Smooth muscle cell (in vitro differentiated cells): ENCODE measurements at regions not wholly inside any gene's neighbourhood (a gene's known extent, or its start where the extent isn't known, plus 50 kb on each side); places are given as distances from the start of the nearest gene placed in this dataset.

Source experiments
- DNase-seq: peaks from one replicate; lab custom pipeline; 2025; ENCODE audit not compliant: unreplicated experiment; lab: John Stamatoyannopoulos, UW
- H2AFZ ChIP-seq: fragments of 200-600 bp; sonication (generic); 2 replicates; pipeline ENCODE4 v1.6.0; 2016; ENCODE audit warnings: antibody characterized with exemption, low read depth, mild to moderate bottlenecking
- H3F3A ChIP-seq: fragments of 200-600 bp; sonication (generic); 2 replicates; pipeline ENCODE4 v1.6.0; 2017; ENCODE audit warnings: antibody characterized with exemption, low read depth
- H3K27ac ChIP-seq: fragments of 200-600 bp; sonication (generic); 2 replicates; pipeline ENCODE4 v1.5.1; 2016; ENCODE audit warnings: low read depth, mild to moderate bottlenecking
- H3K27me3 ChIP-seq: fragments of 200-600 bp; sonication (generic); 2 replicates; pipeline ENCODE4 v1.6.1; 2016; ENCODE audit warnings: low read depth, mild to moderate bottlenecking
- H3K36me3 ChIP-seq: fragments of 200-600 bp; sonication (generic); 2 replicates; pipeline ENCODE4 v1.5.1; 2016; ENCODE audit warnings: low read depth
- H3K4me1 ChIP-seq: fragments of 200-600 bp; sonication (generic); 2 replicates; pipeline ENCODE4 v1.5.1; 2016; ENCODE audit warnings: low read depth
- H3K4me2 ChIP-seq: fragments of 200-600 bp; sonication (generic); 2 replicates; pipeline ENCODE4 v1.6.0; 2016; ENCODE audit warnings: mild to moderate bottlenecking
- H3K4me3 ChIP-seq: fragments of 200-600 bp; sonication (generic); 2 replicates; pipeline ENCODE4 v1.5.1; 2016; ENCODE audit warnings: mild to moderate bottlenecking
- H3K79me2 ChIP-seq: fragments of 200-600 bp; sonication (generic); 2 replicates; pipeline ENCODE4 v1.6.0; 2016; ENCODE audit warnings: low read depth, mild to moderate bottlenecking
- H3K9ac ChIP-seq: fragments of 200-600 bp; sonication (generic); 2 replicates; pipeline ENCODE4 v1.6.0; 2016; ENCODE audit warnings: low read depth
- H3K9me3 ChIP-seq: fragments of 200-600 bp; sonication (generic); replicated peaks from 2 replicates; pipeline ENCODE4 v1.5.1; 2016; ENCODE audit warnings: low read depth
- H4K20me1 ChIP-seq: fragments of 200-600 bp; sonication (generic); 2 replicates; pipeline ENCODE4 v1.6.0; 2016; ENCODE audit warnings: low read depth
- WGBS: methylation state at CpG from one replicate; pipeline ENCODE4 v1.1.7; 2016; ENCODE audit warnings: low lambda C conversion rate; 5-methylcytosine and 5-hydroxymethylcytosine counted together
- TF ChIP-seq, protein P1 (sequence below): fragments of 200-600 bp; sonication (generic); IDR thresholded peaks from 2 replicates; pipeline ENCODE4 v1.5.1; 2017; ENCODE audit warnings: borderline replicate concordance, mild to moderate bottlenecking, antibody characterized with exemption; ENCODE audit not compliant: insufficient read depth, poor library complexity, severe bottlenecking

- Histone ChIP-seq H3F3A (no peaks in the 10 kb centered on the region), H3K9me3 (no peaks in the 10 kb centered on the region), H4K20me1 (no peaks in the 10 kb centered on the region), H3K79me2 (no peaks in the 10 kb centered on the region), H3K27ac (no peak overlapping the region), H3K4me2 (no peak overlapping the region), H3K36me3 (no peaks in the 10 kb centered on the region), H2AFZ (no peak overlapping the region), H3K4me3 (no peak overlapping the region), H3K4me1 (peaks cover 30% of the 10 kb centered on the region), H3K27me3 (no peaks in the 10 kb centered on the region), H3K9ac (no peak overlapping the region)
- TF ChIP-seq, protein P1, sequence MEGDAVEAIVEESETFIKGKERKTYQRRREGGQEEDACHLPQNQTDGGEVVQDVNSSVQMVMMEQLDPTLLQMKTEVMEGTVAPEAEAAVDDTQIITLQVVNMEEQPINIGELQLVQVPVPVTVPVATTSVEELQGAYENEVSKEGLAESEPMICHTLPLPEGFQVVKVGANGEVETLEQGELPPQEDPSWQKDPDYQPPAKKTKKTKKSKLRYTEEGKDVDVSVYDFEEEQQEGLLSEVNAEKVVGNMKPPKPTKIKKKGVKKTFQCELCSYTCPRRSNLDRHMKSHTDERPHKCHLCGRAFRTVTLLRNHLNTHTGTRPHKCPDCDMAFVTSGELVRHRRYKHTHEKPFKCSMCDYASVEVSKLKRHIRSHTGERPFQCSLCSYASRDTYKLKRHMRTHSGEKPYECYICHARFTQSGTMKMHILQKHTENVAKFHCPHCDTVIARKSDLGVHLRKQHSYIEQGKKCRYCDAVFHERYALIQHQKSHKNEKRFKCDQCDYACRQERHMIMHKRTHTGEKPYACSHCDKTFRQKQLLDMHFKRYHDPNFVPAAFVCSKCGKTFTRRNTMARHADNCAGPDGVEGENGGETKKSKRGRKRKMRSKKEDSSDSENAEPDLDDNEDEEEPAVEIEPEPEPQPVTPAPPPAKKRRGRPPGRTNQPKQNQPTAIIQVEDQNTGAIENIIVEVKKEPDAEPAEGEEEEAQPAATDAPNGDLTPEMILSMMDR, result no peak
- WGBS, result 94% methylated on average over 4 of the region's 4 CpGs
- DNase-seq, result no peak
Measured at GRCh38 chr10:78550716-78551115, 517.1 kb downstream of the RPS24 start.

DNA sequence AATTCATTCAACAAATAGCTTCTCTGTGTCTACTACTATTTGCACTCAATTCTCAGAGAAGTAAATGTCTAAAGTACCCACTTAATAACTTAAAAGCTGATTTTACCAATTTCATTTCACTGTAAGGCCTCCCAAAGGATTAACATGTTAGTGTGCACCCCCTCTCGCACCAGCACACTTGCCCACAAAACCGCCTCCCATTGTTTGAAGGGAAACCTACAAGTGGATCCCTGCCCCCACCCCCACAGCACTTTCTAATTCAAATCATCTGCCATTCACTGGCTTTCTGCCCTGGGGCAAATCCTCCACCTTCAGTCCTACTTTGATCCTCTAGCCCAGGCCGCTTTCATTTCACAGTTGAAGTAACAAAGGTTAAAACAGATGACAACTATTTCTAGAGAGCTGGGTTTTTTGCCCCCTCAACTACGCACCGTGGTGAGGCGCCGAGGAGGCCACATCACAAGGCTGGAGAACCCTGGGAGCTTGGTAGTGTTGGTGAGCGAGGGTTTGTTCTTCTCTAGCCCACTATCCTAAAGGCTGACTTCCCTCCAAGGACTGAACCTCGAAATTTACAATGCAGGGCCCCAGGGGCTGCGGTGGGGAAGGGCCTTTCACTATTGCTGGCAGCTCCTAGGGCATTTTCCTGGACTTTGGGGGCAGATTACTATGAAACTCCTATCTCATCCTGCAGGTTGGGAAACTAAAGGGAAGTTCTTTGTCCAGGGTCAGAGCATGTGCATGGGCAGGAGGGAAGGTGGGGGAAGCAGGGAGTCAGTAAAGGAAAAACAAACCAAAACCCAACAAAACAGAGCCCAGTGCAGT, 517.4 kb upstream of the ZMIZ1 start:
- Histone ChIP-seq H3K9ac (no peak overlapping the region), H4K20me1 (no peaks in the 10 kb centered on the region), H3K36me3 (no peaks in the 10 kb centered on the region), H3K4me3 (no peak overlapping the region), H3K4me1 (peaks cover 30% of the 10 kb centered on the region), H3F3A (no peaks in the 10 kb centered on the region), H3K79me2 (no peaks in the 10 kb centered on the region), H3K9me3 (no peaks in the 10 kb centered on the region), H3K27ac (no peak overlapping the region), H3K4me2 (no peak overlapping the region), H2AFZ (no peak overlapping the region), H3K27me3 (no peaks in the 10 kb centered on the region)
- DNase-seq, result no peak
- TF ChIP-seq, protein P1, result no peak
- 67% methylated on average over 10 of the region's 10 CpGs for WGBS

- peak overlapping the region; percentile 48 for H3K4me2 ChIP-seq
- peaks cover 30% of the 10 kb centered on the region for H3K4me1 ChIP-seq
- H3F3A ChIP-seq, result no peaks in the 10 kb centered on the region
- no peaks in the 10 kb centered on the region for H3K79me2 ChIP-seq
- 26% methylated on average over 7 of the region's 7 CpGs for WGBS
- H2AFZ ChIP-seq, result peak overlapping the region; percentile 58
- no peaks in the 10 kb centered on the region for H3K9me3 ChIP-seq
- no peaks in the 10 kb centered on the region for H3K36me3 ChIP-seq
- H3K4me3 ChIP-seq, result no peak overlapping the region
- TF ChIP-seq, protein P1, result no peak
- H3K27ac ChIP-seq, result no peak overlapping the region
- H3K9ac ChIP-seq, result no peak overlapping the region
- H4K20me1 ChIP-seq, result no peaks in the 10 kb centered on the region
- DNase-seq, result no peak
- H3K27me3 ChIP-seq, result no peaks in the 10 kb centered on the region
Measured at GRCh38 chr10:78552261-78552811, 516.4 kb upstream of the ZMIZ1 start.

- H3K9ac ChIP-seq, result no peak overlapping the region
- H2AFZ ChIP-seq, result no peak overlapping the region
- peaks cover 30% of the 10 kb centered on the region for H3K4me1 ChIP-seq
- no peak for DNase-seq
- H3K9me3 ChIP-seq, result no peaks in the 10 kb centered on the region
- no peaks in the 10 kb centered on the region for H3K36me3 ChIP-seq
- no peak overlapping the region for H3K4me2 ChIP-seq
- no peaks in the 10 kb centered on the region for H3K27me3 ChIP-seq
- no peaks in the 10 kb centered on the region for H3F3A ChIP-seq
- no peak overlapping the region for H3K4me3 ChIP-seq
- H3K79me2 ChIP-seq, result no peaks in the 10 kb centered on the region
- WGBS, result 97% methylated on average over 3 of the region's 3 CpGs
- TF ChIP-seq, protein P1, result no peak
- H4K20me1 ChIP-seq, result no peaks in the 10 kb centered on the region
- no peak overlapping the region for H3K27ac ChIP-seq
Measured at GRCh38 chr10:78553792-78554191, 515.0 kb upstream of the ZMIZ1 start.
